ENCODE measurements at regions not wholly inside any gene's neighbourhood (a gene's known extent, or its start where the extent isn't known, plus 50 kb on each side); places are given as distances from the start of the nearest gene placed in this dataset.

- no peaks in the 10 kb centered on the region for H3K4me1 ChIP-seq (ENCODE audit: insufficient read depth, low read length)
- H3K9me3 ChIP-seq (ENCODE audit: low read length), result no peaks in the 10 kb centered on the region
- H3K4me3 ChIP-seq (ENCODE audit: low read depth in 1 of 2, low read length in 2 of 2), result no peak overlapping the region
- H3K9ac ChIP-seq (ENCODE audit: low read length), result no peak overlapping the region
- no peak overlapping the region for H3K27ac ChIP-seq (ENCODE audit: low read depth, low read length)
- H3K27me3 ChIP-seq (ENCODE audit: control insufficient read depth in 1 of 2, insufficient read depth in 2 of 2, low read length in 2 of 2), result no peaks in the 10 kb centered on the region
- H3K36me3 ChIP-seq (ENCODE audit: insufficient read depth, low read length), result no peaks in the 10 kb centered on the region
These were observed 219.0 kb upstream of the PROK2 start for GRCh38 chr3:72003936-72004335.

GRCh38 chr3:72001758-72002157 is 216.8 kb upstream of the PROK2 start:
- no peak overlapping the region for H3K9ac ChIP-seq (ENCODE audit: low read length)
- no peak overlapping the region for H3K27ac ChIP-seq (ENCODE audit: low read depth, low read length)
- H3K9me3 ChIP-seq (ENCODE audit: low read length), result no peaks in the 10 kb centered on the region
- no peaks in the 10 kb centered on the region for H3K4me1 ChIP-seq (ENCODE audit: insufficient read depth, low read length)
- H3K36me3 ChIP-seq (ENCODE audit: insufficient read depth, low read length), result no peaks in the 10 kb centered on the region
- no peak overlapping the region for H3K4me3 ChIP-seq (ENCODE audit: low read depth in 1 of 2, low read length in 2 of 2)
- no peaks in the 10 kb centered on the region for H3K27me3 ChIP-seq (ENCODE audit: control insufficient read depth in 1 of 2, insufficient read depth in 2 of 2, low read length in 2 of 2)

GRCh38 chr3:71998995-71999673 is 214.2 kb upstream of the PROK2 start:
- H3K27ac ChIP-seq (ENCODE audit: low read depth, low read length), result no peak overlapping the region
- no peaks in the 10 kb centered on the region for H3K4me1 ChIP-seq (ENCODE audit: insufficient read depth, low read length)
- no peaks in the 10 kb centered on the region for H3K27me3 ChIP-seq (ENCODE audit: control insufficient read depth in 1 of 2, insufficient read depth in 2 of 2, low read length in 2 of 2)
- H3K9ac ChIP-seq (ENCODE audit: low read length), result no peak overlapping the region
- H3K36me3 ChIP-seq (ENCODE audit: insufficient read depth, low read length), result no peaks in the 10 kb centered on the region
- no peaks in the 10 kb centered on the region for H3K9me3 ChIP-seq (ENCODE audit: low read length)
- H3K4me3 ChIP-seq (ENCODE audit: low read depth in 1 of 2, low read length in 2 of 2), result no peak overlapping the region

- no peak overlapping the region for H3K27ac ChIP-seq (ENCODE audit: low read depth, low read length)
- no peaks in the 10 kb centered on the region for H3K9me3 ChIP-seq (ENCODE audit: low read length)
- H3K4me3 ChIP-seq (ENCODE audit: low read depth in 1 of 2, low read length in 2 of 2), result no peak overlapping the region
- no peak overlapping the region for H3K9ac ChIP-seq (ENCODE audit: low read length)
- no peaks in the 10 kb centered on the region for H3K27me3 ChIP-seq (ENCODE audit: control insufficient read depth in 1 of 2, insufficient read depth in 2 of 2, low read length in 2 of 2)
- H3K36me3 ChIP-seq (ENCODE audit: insufficient read depth, low read length), result no peaks in the 10 kb centered on the region
- H3K4me1 ChIP-seq (ENCODE audit: insufficient read depth, low read length), result no peaks in the 10 kb centered on the region
These were observed 212.2 kb upstream of the PROK2 start for GRCh38 chr3:71997066-71997653.

GRCh38 chr3:71994906-71995305 is 210.0 kb upstream of the PROK2 start:
- H3K27ac ChIP-seq (ENCODE audit: low read depth, low read length), result no peak overlapping the region
- H3K9ac ChIP-seq (ENCODE audit: low read length), result no peak overlapping the region
- H3K4me1 ChIP-seq (ENCODE audit: insufficient read depth, low read length), result no peaks in the 10 kb centered on the region
- no peak overlapping the region for H3K4me3 ChIP-seq (ENCODE audit: low read depth in 1 of 2, low read length in 2 of 2)
- H3K36me3 ChIP-seq (ENCODE audit: insufficient read depth, low read length), result no peaks in the 10 kb centered on the region
- no peaks in the 10 kb centered on the region for H3K27me3 ChIP-seq (ENCODE audit: control insufficient read depth in 1 of 2, insufficient read depth in 2 of 2, low read length in 2 of 2)
- H3K9me3 ChIP-seq (ENCODE audit: low read length), result no peaks in the 10 kb centered on the region

- Histone ChIP-seq H3K27ac (ENCODE audit: low read depth, low read length) (no peak overlapping the region), H3K4me1 (ENCODE audit: insufficient read depth, low read length) (no peaks in the 10 kb centered on the region), H3K4me3 (ENCODE audit: low read depth in 1 of 2, low read length in 2 of 2) (no peak overlapping the region), H3K36me3 (ENCODE audit: insufficient read depth, low read length) (no peaks in the 10 kb centered on the region), H3K9me3 (ENCODE audit: low read length) (no peaks in the 10 kb centered on the region), H3K27me3 (ENCODE audit: control insufficient read depth in 1 of 2, insufficient read depth in 2 of 2, low read length in 2 of 2) (no peaks in the 10 kb centered on the region), H3K9ac (ENCODE audit: low read length) (no peak overlapping the region)
These were observed 209.3 kb upstream of the PROK2 start for GRCh38 chr3:71994203-71994602.

GRCh38 chr3:71991681-71992080 is 206.7 kb upstream of the PROK2 start:
- Histone ChIP-seq H3K9ac (ENCODE audit: low read length) (no peak overlapping the region), H3K4me1 (ENCODE audit: insufficient read depth, low read length) (no peaks in the 10 kb centered on the region), H3K4me3 (ENCODE audit: low read depth in 1 of 2, low read length in 2 of 2) (no peak overlapping the region), H3K9me3 (ENCODE audit: low read length) (no peaks in the 10 kb centered on the region), H3K27ac (ENCODE audit: low read depth, low read length) (no peak overlapping the region), H3K36me3 (ENCODE audit: insufficient read depth, low read length) (no peaks in the 10 kb centered on the region), H3K27me3 (ENCODE audit: control insufficient read depth in 1 of 2, insufficient read depth in 2 of 2, low read length in 2 of 2) (no peaks in the 10 kb centered on the region)

GRCh38 chr3:71991046-71991445 is 206.1 kb upstream of the PROK2 start:
- Histone ChIP-seq H3K36me3 (ENCODE audit: insufficient read depth, low read length) (no peaks in the 10 kb centered on the region), H3K9me3 (ENCODE audit: low read length) (no peaks in the 10 kb centered on the region), H3K4me3 (ENCODE audit: low read depth in 1 of 2, low read length in 2 of 2) (no peak overlapping the region), H3K27me3 (ENCODE audit: control insufficient read depth in 1 of 2, insufficient read depth in 2 of 2, low read length in 2 of 2) (no peaks in the 10 kb centered on the region), H3K9ac (ENCODE audit: low read length) (no peak overlapping the region), H3K27ac (ENCODE audit: low read depth, low read length) (no peak overlapping the region), H3K4me1 (ENCODE audit: insufficient read depth, low read length) (no peaks in the 10 kb centered on the region)

GRCh38 chr3:71990545-71990944 is 205.6 kb upstream of the PROK2 start:
- Histone ChIP-seq H3K9me3 (ENCODE audit: low read length) (no peaks in the 10 kb centered on the region), H3K9ac (ENCODE audit: low read length) (no peak overlapping the region), H3K4me3 (ENCODE audit: low read depth in 1 of 2, low read length in 2 of 2) (no peak overlapping the region), H3K27ac (ENCODE audit: low read depth, low read length) (no peak overlapping the region), H3K4me1 (ENCODE audit: insufficient read depth, low read length) (no peaks in the 10 kb centered on the region), H3K27me3 (ENCODE audit: control insufficient read depth in 1 of 2, insufficient read depth in 2 of 2, low read length in 2 of 2) (no peaks in the 10 kb centered on the region), H3K36me3 (ENCODE audit: insufficient read depth, low read length) (no peaks in the 10 kb centered on the region)

GRCh38 chr3:71989165-71989564 is 204.2 kb upstream of the PROK2 start:
- Histone ChIP-seq H3K27me3 (ENCODE audit: control insufficient read depth in 1 of 2, insufficient read depth in 2 of 2, low read length in 2 of 2) (no peaks in the 10 kb centered on the region), H3K4me1 (ENCODE audit: insufficient read depth, low read length) (no peaks in the 10 kb centered on the region), H3K36me3 (ENCODE audit: insufficient read depth, low read length) (no peaks in the 10 kb centered on the region), H3K4me3 (ENCODE audit: low read depth in 1 of 2, low read length in 2 of 2) (no peak overlapping the region), H3K9me3 (ENCODE audit: low read length) (no peaks in the 10 kb centered on the region), H3K27ac (ENCODE audit: low read depth, low read length) (no peak overlapping the region), H3K9ac (ENCODE audit: low read length) (no peak overlapping the region)

- Histone ChIP-seq H3K4me3 (ENCODE audit: low read depth in 1 of 2, low read length in 2 of 2) (no peak overlapping the region), H3K27ac (ENCODE audit: low read depth, low read length) (no peak overlapping the region), H3K27me3 (ENCODE audit: control insufficient read depth in 1 of 2, insufficient read depth in 2 of 2, low read length in 2 of 2) (no peaks in the 10 kb centered on the region), H3K9ac (ENCODE audit: low read length) (no peak overlapping the region), H3K36me3 (ENCODE audit: insufficient read depth, low read length) (no peaks in the 10 kb centered on the region), H3K9me3 (ENCODE audit: low read length) (no peaks in the 10 kb centered on the region), H3K4me1 (ENCODE audit: insufficient read depth, low read length) (no peaks in the 10 kb centered on the region)
These were observed 202.9 kb upstream of the PROK2 start for GRCh38 chr3:71987828-71988227.

GRCh38 chr3:71987089-71987735 is 202.3 kb upstream of the PROK2 start:
- Histone ChIP-seq H3K27me3 (ENCODE audit: control insufficient read depth in 1 of 2, insufficient read depth in 2 of 2, low read length in 2 of 2) (no peaks in the 10 kb centered on the region), H3K4me3 (ENCODE audit: low read depth in 1 of 2, low read length in 2 of 2) (no peak overlapping the region), H3K4me1 (ENCODE audit: insufficient read depth, low read length) (no peaks in the 10 kb centered on the region), H3K36me3 (ENCODE audit: insufficient read depth, low read length) (no peaks in the 10 kb centered on the region), H3K9ac (ENCODE audit: low read length) (no peak overlapping the region), H3K27ac (ENCODE audit: low read depth, low read length) (no peak overlapping the region), H3K9me3 (ENCODE audit: low read length) (no peaks in the 10 kb centered on the region)

All from muscle layer of colon (tissue), 2 donors.